ENCODE measurements at regions not wholly inside any gene's neighbourhood (a gene's known extent, or its start where the extent isn't known, plus 50 kb on each side); places are given as distances from the start of the nearest gene placed in this dataset.
A peak's percentile ranks its signal among the peaks of the same experiment; 100 is the strongest.

- Histone ChIP-seq H2AFZ (ENCODE audit: low read length) (no peak overlapping the region), H3K36me3 (replicated peaks in 1 of 2; ENCODE audit: control insufficient read depth in 1 of 2, insufficient read depth in 2 of 2, low read length in 2 of 2) (no peaks in the 10 kb centered on the region), H4K20me1 (ENCODE audit: insufficient read depth, low read length) (no peaks in the 10 kb centered on the region), H3K9ac (ENCODE audit: insufficient read depth, low read depth, low read length) (no peak overlapping the region), H3K27ac (ENCODE audit: extremely low read length, insufficient read depth, low read length) (no peak overlapping the region), H3K4me2 (ENCODE audit: low read depth, low read length) (no peak overlapping the region), H3K79me2 (ENCODE audit: insufficient read depth, low read length) (peaks cover 9% of the 10 kb centered on the region), H3K4me1 (ENCODE audit: insufficient read depth, low read length) (peaks cover 36% of the 10 kb centered on the region), H3K27me3 (ENCODE audit: control insufficient read depth in 1 of 2, insufficient read depth in 2 of 2, low read length in 2 of 2) (no peaks in the 10 kb centered on the region; a peak in 1 of 5 replicates), H3K9me3 (ENCODE audit: low read length) (no peaks in the 10 kb centered on the region), H3K4me3 (replicated peaks in 1 of 3; ENCODE audit: insufficient read depth in 1 of 3, low read depth in 2 of 3, low read length in 3 of 3) (no peak overlapping the region)
- TF ChIP-seq GATA4 (IDR thresholded peaks at IDR 0.05; ENCODE audit: borderline replicate concordance, low read depth) (no peak), RARA (CRISPR knock-in tag; IDR thresholded peaks at IDR 0.05) (0 out of 2 replicates have a peak, but pooled peaks have one; percentile 16), IKZF5 (CRISPR knock-in tag; IDR thresholded peaks at IDR 0.05) (no peak), ZNF7 (CRISPR knock-in tag; IDR thresholded peaks at IDR 0.05) (no peak), ARID5B (CRISPR knock-in tag; IDR thresholded peaks at IDR 0.05) (peak; percentile 26; the same call in 1 of the 2 replicates), SOX5 (CRISPR knock-in tag; IDR thresholded peaks at IDR 0.05; ENCODE audit: borderline replicate concordance) (no peak), ZNF749 (CRISPR knock-in tag; IDR thresholded peaks at IDR 0.05; ENCODE audit: borderline replicate concordance) (no peak), ZNF276 (CRISPR knock-in tag; IDR thresholded peaks at IDR 0.05; ENCODE audit: low read depth) (no peak), SCMH1 (CRISPR knock-in tag; IDR thresholded peaks at IDR 0.05; ENCODE audit: borderline replicate concordance) (no peak), HDAC2 (CRISPR knock-in tag; IDR thresholded peaks at IDR 0.05) (0 out of 2 replicates have a peak, but pooled peaks have one; percentile 27), SOX13 (IDR thresholded peaks at IDR 0.05) (no peak), SOX13 (CRISPR knock-in tag; conservative IDR thresholded peaks at IDR 0.05 in 1 of 2, IDR thresholded peaks at IDR 0.05 in 1 of 2) (0 out of 4 replicates have a peak, but pooled peaks of 1 of the 2 experiments have one; percentile 16), SIN3A (IDR thresholded peaks at IDR 0.05; ENCODE audit: borderline replicate concordance, low read depth, low read length) (no peak), NONO (IDR thresholded peaks at IDR 0.05) (no peak), NONO (CRISPR knock-in tag; conservative IDR thresholded peaks at IDR 0.05) (no peak), ZNF275 (CRISPR knock-in tag; IDR thresholded peaks at IDR 0.05; ENCODE audit: borderline replicate concordance) (no peak), FOXP1 (IDR thresholded peaks at IDR 0.05) (no peak), FOXP1 (CRISPR knock-in tag; IDR thresholded peaks at IDR 0.05) (no peak), ZSCAN20 (CRISPR knock-in tag; IDR thresholded peaks at IDR 0.05; ENCODE audit: borderline replicate concordance) (no peak), SMAD3 (CRISPR knock-in tag; IDR thresholded peaks at IDR 0.05) (no peak)
- in situ Hi-C loops (cut with HindIII; ENCODE audit: extremely low pct_ligation_motif_present, low pct_unique_long_range_greater_than_20kb) = no loop called here
- FAIRE-seq = no peak
- ChIA-PET CTCF (ENCODE audit: low intra/inter-chr PET ratio, low total read pairs) (no interaction called here), POLR2A (no interaction called here)
- no peak for DNase-seq (ENCODE audit: low spot score)
- intact Hi-C loops (cut with micrococcal nuclease; ENCODE audit: unreplicated experiment) = no loop called here
- no peak for ATAC-seq
- no TSS peak for BruUV-seq (replicated peaks)
- WGBS (ENCODE audit: low lambda C conversion rate) = 60% methylated on average over 2 of the region's 2 CpGs
Observed at GRCh38 chr2:64745562-64745961, 91.8 kb upstream of the SERTAD2 start.

All from HepG2 (cell line).